Activated B cell treated with CpG ODN at 0.5 μM for 24 hours (primary cell): ENCODE measurements at regions not wholly inside any gene's neighbourhood (a gene's known extent, or its start where the extent isn't known, plus 50 kb on each side); places are given as distances from the start of the nearest gene placed in this dataset.

ENCODE experiments used
- ATAC-seq: fragments of 200-7000 bp; cut with Tn5 transposase; one replicate; pipeline ENCODE4 v1.10.0; 2021; ENCODE audit warnings: low read depth, mild to moderate bottlenecking, moderate library complexity
- CTCF ChIA-PET: fragments of 350-600 bp; sonication (Branson Sonifier 250); formaldehyde crosslinking; loops from one replicate; lab custom pipeline; 2021; ENCODE audit warnings: antibody characterized with exemption; lab: Charles Lee
- POLR2A ChIA-PET: fragments of 350-600 bp; sonication (Branson Sonifier 250); formaldehyde crosslinking; loops from one replicate; lab custom pipeline; 2021; ENCODE audit warnings: antibody characterized with exemption; lab: Charles Lee
- DNase-seq: peaks from one replicate; pipeline ENCODE4 v3.0.0; 2022
- H3K27ac Mint-ChIP-seq: one replicate; pipeline ENCODE4 v1.8.0; 2020; ENCODE audit warnings: mixed read lengths
- H3K27me3 Mint-ChIP-seq: one replicate; pipeline ENCODE4 v1.8.0; 2021; ENCODE audit warnings: mixed read lengths
- H3K36me3 Mint-ChIP-seq: one replicate; pipeline ENCODE4 v1.8.0; 2021; ENCODE audit warnings: low read depth, mixed read lengths
- H3K4me1 Mint-ChIP-seq: one replicate; pipeline ENCODE4 v1.8.0; 2021; ENCODE audit warnings: mixed read lengths
- H3K4me3 Mint-ChIP-seq: one replicate; pipeline ENCODE4 v1.8.0; 2020; ENCODE audit warnings: mild to moderate bottlenecking, mixed read lengths
- H3K9me3 Mint-ChIP-seq: one replicate; pipeline ENCODE4 v1.8.0; 2020; ENCODE audit warnings: mixed read lengths
- CTCF ChIP-seq: fragments of 200-600 bp; IDR thresholded peaks from one replicate; pipeline ENCODE4 v1.8.0; 2022; ENCODE audit warnings: antibody characterized with exemption, mild to moderate bottlenecking
- intact Hi-C: fragments of 100-400 bp; cut with micrococcal nuclease; formaldehyde crosslinking; loops from one replicate; pipeline ENCODE4 v1.15.1; 2024

- CTCF ChIA-PET = no interaction called here
- ATAC-seq (no peak), DNase-seq (no peak)
- peaks cover 21% of the 10 kb centered on the region for H3K4me1 Mint-ChIP-seq
- no peaks in the 10 kb centered on the region for H3K9me3 Mint-ChIP-seq
- no peaks in the 10 kb centered on the region for H3K36me3 Mint-ChIP-seq
- POLR2A ChIA-PET = interaction anchor here (0.7 kb wide), 1 partner anchor 14 kb away, joined by 3 read pairs; no protein-coding TSS in a partner anchor
- TF ChIP-seq CTCF = no peak
- intact Hi-C loops = no loop called here
- no peak overlapping the region for H3K27ac Mint-ChIP-seq
- no peak overlapping the region for H3K4me3 Mint-ChIP-seq
- no peaks in the 10 kb centered on the region for H3K27me3 Mint-ChIP-seq
Observed at GRCh38 chr7:22882106-22882505, 59.5 kb upstream of the TOMM7 start.

- no peaks in the 10 kb centered on the region for H3K36me3 Mint-ChIP-seq
- no peaks in the 10 kb centered on the region for H3K9me3 Mint-ChIP-seq
- ChIA-PET CTCF (no interaction called here), POLR2A (interaction anchor here (1.3 kb wide), 1 partner anchor 11 kb away, joined by 3 read pairs; no protein-coding TSS in a partner anchor)
- TF ChIP-seq CTCF = no peak
- no peaks in the 10 kb centered on the region for H3K27me3 Mint-ChIP-seq
- peaks cover 6% of the 10 kb centered on the region for H3K4me1 Mint-ChIP-seq
- ATAC-seq (no peak), DNase-seq (no peak)
- intact Hi-C loops = no loop called here
- H3K27ac Mint-ChIP-seq = no peak overlapping the region
- no peak overlapping the region for H3K4me3 Mint-ChIP-seq
Observed at GRCh38 chr7:22879709-22880306, 57.2 kb upstream of the TOMM7 start.

GRCh38 chr7:22879280-22879679 is 56.6 kb upstream of the TOMM7 start:
- Mint-ChIP-seq H3K27ac (no peak overlapping the region), H3K36me3 (no peaks in the 10 kb centered on the region), H3K9me3 (no peaks in the 10 kb centered on the region), H3K27me3 (no peaks in the 10 kb centered on the region), H3K4me1 (peaks cover 4% of the 10 kb centered on the region), H3K4me3 (no peak overlapping the region)
- ChIA-PET CTCF (no interaction called here), POLR2A (interaction anchor here (1.3 kb wide), 1 partner anchor 10 kb away, joined by 3 read pairs; no protein-coding TSS in a partner anchor)
- TF ChIP-seq CTCF = no peak
- DNase-seq (no peak), ATAC-seq (no peak)
- intact Hi-C loops = no loop called here

GRCh38 chr7:22876986-22877729 is 54.5 kb upstream of the TOMM7 start:
- intact Hi-C loops = no loop called here
- Mint-ChIP-seq H3K36me3 (no peaks in the 10 kb centered on the region), H3K4me1 (peaks cover 12% of the 10 kb centered on the region), H3K4me3 (no peak overlapping the region), H3K9me3 (no peaks in the 10 kb centered on the region), H3K27me3 (no peaks in the 10 kb centered on the region), H3K27ac (no peak overlapping the region)
- CTCF ChIA-PET = no interaction called here
- ATAC-seq (no peak), DNase-seq (no peak)
- no peak for TF ChIP-seq CTCF
- POLR2A ChIA-PET = interaction anchor here (0.6 kb wide), 1 partner anchor 13 kb away, joined by 3 read pairs; no protein-coding TSS in a partner anchor

GRCh38 chr7:22875470-22875869 is 52.8 kb upstream of the TOMM7 start:
- ATAC-seq = no peak
- intact Hi-C loops = no loop called here
- H3K4me1 Mint-ChIP-seq = peaks cover 20% of the 10 kb centered on the region
- H3K36me3 Mint-ChIP-seq = peaks cover 1% of the 10 kb centered on the region
- H3K9me3 Mint-ChIP-seq = no peaks in the 10 kb centered on the region
- H3K27ac Mint-ChIP-seq = no peak overlapping the region
- no peak overlapping the region for H3K4me3 Mint-ChIP-seq
- ChIA-PET POLR2A (interaction anchor here (1.2 kb wide), 1 partner anchor 11 kb away, joined by 15 read pairs; no protein-coding TSS in a partner anchor), CTCF (no interaction called here)
- no peak for DNase-seq
- no peak for TF ChIP-seq CTCF
- H3K27me3 Mint-ChIP-seq = no peaks in the 10 kb centered on the region
